Thymus (tissue), 11 donors: ENCODE measurements at regions not wholly inside any gene's neighbourhood (a gene's known extent, or its start where the extent isn't known, plus 50 kb on each side); places are given as distances from the start of the nearest gene placed in this dataset.

Experiments
- DNase-seq, 9 donors: peaks; one replicate each; pipeline ENCODE4 v3.0.0-alpha.2; 2013; ENCODE audit warnings: low spot score in 9 of 9, low read depth in 6 of 9, missing footprints in 1 of 9
- H3K27ac ChIP-seq, 2 donors: one replicate each; pipeline ENCODE4 v1.5.1; 2013; ENCODE audit warnings: control low read depth in 1 of 2, low read depth in 1 of 2, low read length in 1 of 2, mild to moderate bottlenecking in 1 of 2, moderate library complexity in 1 of 2
- H3K27me3 ChIP-seq, 2 donors: one replicate each; pipeline ENCODE4 v1.5.1; 2013; ENCODE audit warnings: low read length in 1 of 2; ENCODE audit not compliant: control insufficient read depth in 2 of 2, insufficient read depth in 1 of 2
- H3K36me3 ChIP-seq, 2 donors: one replicate each; pipeline ENCODE4 v1.5.1; 2013; ENCODE audit warnings: low read length in 1 of 2, mild to moderate bottlenecking in 1 of 2, moderate library complexity in 1 of 2; ENCODE audit not compliant: control insufficient read depth in 2 of 2, insufficient read depth in 2 of 2
- H3K4me1 ChIP-seq, 2 donors: one replicate each; pipeline ENCODE4 v1.5.1; 2013; ENCODE audit warnings: low read length in 2 of 2; ENCODE audit not compliant: control insufficient read depth in 2 of 2, insufficient read depth in 2 of 2
- H3K4me3 ChIP-seq, 2 donors: one replicate each; pipeline ENCODE4 v1.5.1; 2013; ENCODE audit warnings: low read length in 2 of 2, control low read depth in 1 of 2, mild to moderate bottlenecking in 1 of 2
- H3K9me3 ChIP-seq, 2 donors: one replicate each; pipeline ENCODE4 v1.5.1; 2013; ENCODE audit warnings: low read length in 1 of 2, mild to moderate bottlenecking in 1 of 2; ENCODE audit not compliant: control insufficient read depth in 2 of 2, insufficient read depth in 1 of 2
- WGBS: extraction: QIAGEN DNeasy Blood & Tissue Kit; methylation state at CpG from one replicate; pipeline ENCODE4 v1.1.7; 2013; 5-methylcytosine and 5-hydroxymethylcytosine counted together
- donor health status: healthy.

DNA sequence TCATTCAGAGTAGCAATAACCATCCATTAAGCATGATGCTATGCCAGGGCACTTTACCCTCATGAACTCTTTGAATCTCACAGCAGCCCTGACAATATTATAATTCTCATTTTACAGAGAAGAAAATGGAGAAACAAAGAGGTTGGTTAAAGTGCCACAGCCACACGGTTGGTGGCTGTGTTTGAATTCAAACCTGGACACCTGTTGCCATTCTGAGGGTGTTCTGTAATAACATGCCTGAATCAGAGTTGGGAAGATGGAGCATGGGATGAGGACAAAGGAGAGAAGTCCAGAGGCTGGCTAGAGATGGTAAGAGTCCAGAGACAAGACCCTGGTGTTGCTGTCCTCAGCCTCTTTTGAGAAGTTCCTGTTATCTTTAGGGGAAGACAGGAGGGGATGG lies 127.7 kb downstream of the DHX35 start:
- H3K36me3 ChIP-seq: no peaks in the 10 kb centered on the region
- H3K4me1 ChIP-seq: no peaks in the 10 kb centered on the region
- no peak overlapping the region for H3K27ac ChIP-seq
- no peak for DNase-seq
- no peak overlapping the region for H3K4me3 ChIP-seq
- H3K27me3 ChIP-seq: no peaks in the 10 kb centered on the region
- 89% methylated on average over 1 of the region's 1 CpG for WGBS
- H3K9me3 ChIP-seq: no peaks in the 10 kb centered on the region
